ENCODE measurements at regions not wholly inside any gene's neighbourhood (a gene's known extent, or its start where the extent isn't known, plus 50 kb on each side); places are given as distances from the start of the nearest gene placed in this dataset.

GRCh38 chr13:44156294-44156658, 217.3 kb upstream of the SERP2 start:
- no peak for DNase-seq
- intact Hi-C loops (cut with DNase I), result no loop called here

- intact Hi-C loops (cut with DNase I), result no loop called here
- peak in 2 of 42 donors; percentile 25 to 31 for DNase-seq
Measured at GRCh38 chr13:44157606-44158005, 216.0 kb upstream of the SERP2 start.

- intact Hi-C loops (cut with DNase I), result no loop called here
Measured at GRCh38 chr13:44158098-44158521, 215.5 kb upstream of the SERP2 start.

GRCh38 chr13:44158881-44159632, 214.6 kb upstream of the SERP2 start:
- intact Hi-C loops (cut with DNase I), result no loop called here
- peak in 2 of 42 donors; percentile 18 to 40 for DNase-seq

More at GRCh38 chr13:44158098-44158521, 215.5 kb upstream of the SERP2 start:
- DNase-seq, result peak in 2 of 42 donors; percentile 35 to 43

- intact Hi-C loops (cut with DNase I), result no loop called here
Measured at GRCh38 chr13:44159633-44160279, 213.9 kb upstream of the SERP2 start.

GRCh38 chr13:44160591-44161191, 212.9 kb upstream of the SERP2 start:
- DNase-seq, result peak in 4 of 42 donors; percentile 7 to 43 (median 32)
- intact Hi-C loops (cut with DNase I), result no loop called here

More at GRCh38 chr13:44159633-44160279, 213.9 kb upstream of the SERP2 start:
- peak in 2 of 42 donors; percentile 26 to 33 for DNase-seq

- peak in 1 of 42 donors; percentile 59 for DNase-seq
- intact Hi-C loops (cut with DNase I), result no loop called here
Measured at GRCh38 chr13:44163108-44163507, 210.5 kb upstream of the SERP2 start.

- no peak for DNase-seq
- intact Hi-C loops (cut with DNase I), result no loop called here
Measured at GRCh38 chr13:44165221-44165888, 208.3 kb upstream of the SERP2 start.

- DNase-seq, result peak in 1 of 42 donors; percentile 27
Measured at GRCh38 chr13:44165889-44166496, 207.6 kb upstream of the SERP2 start.

GRCh38 chr13:44169018-44169911, 204.4 kb upstream of the SERP2 start:
- intact Hi-C loops (cut with DNase I), result no loop called here
- no peak for DNase-seq

More at GRCh38 chr13:44165889-44166496, 207.6 kb upstream of the SERP2 start:
- intact Hi-C loops (cut with DNase I), result no loop called here

GRCh38 chr13:44170731-44171130, 202.9 kb upstream of the SERP2 start:
- no peak for DNase-seq
- intact Hi-C loops (cut with DNase I), result no loop called here

- DNase-seq, result no peak
- intact Hi-C loops (cut with DNase I), result no loop called here
Measured at GRCh38 chr13:44171156-44171555, 202.5 kb upstream of the SERP2 start.

GRCh38 chr13:44171861-44172260, 201.8 kb upstream of the SERP2 start:
- no peak for DNase-seq
- intact Hi-C loops (cut with DNase I), result no loop called here

- DNase-seq, result no peak
- intact Hi-C loops (cut with DNase I), result no loop called here
Measured at GRCh38 chr13:44172281-44172810, 201.3 kb upstream of the SERP2 start.

GRCh38 chr13:44174769-44175425, 198.7 kb upstream of the SERP2 start:
- intact Hi-C loops (cut with DNase I), result no loop called here
- DNase-seq, result no peak

GRCh38 chr13:44176173-44176572, 197.5 kb upstream of the SERP2 start:
- DNase-seq, result no peak
- intact Hi-C loops (cut with DNase I), result no loop called here

GRCh38 chr13:44180876-44181536, 192.6 kb upstream of the SERP2 start:
- intact Hi-C loops (cut with DNase I), result no loop called here
- DNase-seq, result no peak
